Lower leg skin (tissue), 4 donors: ENCODE measurements at regions not wholly inside any gene's neighbourhood (a gene's known extent, or its start where the extent isn't known, plus 50 kb on each side); places are given as distances from the start of the nearest gene placed in this dataset.

Source experiments
- DNase-seq, 2 donors: peaks; one replicate each; pipeline ENCODE4 v3.0.0-alpha.2; 2019; ENCODE audit warnings: low spot score in 2 of 2
- H3K4me3 ChIP-seq: fragments of 200-600 bp; sonication (generic); 2 replicates; pipeline ENCODE4 v1.5.1; 2017; ENCODE audit warnings: mild to moderate bottlenecking, low read depth; ENCODE audit not compliant: poor library complexity, severe bottlenecking
- POLR2A ChIP-seq, 2 donors: fragments of 450-650 bp; IDR thresholded peaks; one replicate each; pipeline ENCODE4 v1.6.1; 2016 to 2017; ENCODE audit warnings: antibody characterized with exemption in 2 of 2, mild to moderate bottlenecking in 1 of 2, moderate library complexity in 1 of 2
- WGBS, 2 donors: methylation state at CpG; one replicate each; pipeline ENCODE4 v1.1.5; 2018; 5-methylcytosine and 5-hydroxymethylcytosine counted together
- intact Hi-C: fragments of 100-400 bp; cut with DNase I; formaldehyde crosslinking; loops from one replicate; pipeline ENCODE4 v1.15.0; 2023; ENCODE audit warnings: low total_unique reads
- TF ChIP-seq, protein P1 (sequence below), 3 donors: fragments of 450-650 bp; IDR thresholded peaks; one replicate each; pipeline ENCODE4 v1.5.1; 2016; ENCODE audit warnings: antibody characterized with exemption in 3 of 3, mild to moderate bottlenecking in 3 of 3, moderate library complexity in 2 of 3

DNA sequence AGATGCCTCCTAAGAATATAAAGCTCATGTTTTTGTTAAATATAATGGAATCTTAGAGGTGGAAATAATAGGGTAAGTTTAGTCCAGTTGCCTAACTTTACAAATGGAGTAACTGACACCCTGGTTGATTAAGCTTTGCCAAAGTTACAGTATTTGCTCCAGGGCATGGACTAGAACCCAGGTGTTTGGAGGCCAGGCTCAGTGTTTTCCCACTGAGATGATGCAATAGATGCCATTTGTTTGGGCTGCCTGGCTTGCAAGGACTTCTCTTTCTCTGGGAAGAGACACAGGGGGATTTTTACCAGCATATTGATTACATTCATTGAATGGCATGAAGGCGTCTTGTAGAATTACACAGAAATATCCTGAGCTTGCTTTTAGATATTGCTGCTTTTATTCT lies 397.8 kb downstream of the SLC4A3 start:
- TF ChIP-seq, protein P1, sequence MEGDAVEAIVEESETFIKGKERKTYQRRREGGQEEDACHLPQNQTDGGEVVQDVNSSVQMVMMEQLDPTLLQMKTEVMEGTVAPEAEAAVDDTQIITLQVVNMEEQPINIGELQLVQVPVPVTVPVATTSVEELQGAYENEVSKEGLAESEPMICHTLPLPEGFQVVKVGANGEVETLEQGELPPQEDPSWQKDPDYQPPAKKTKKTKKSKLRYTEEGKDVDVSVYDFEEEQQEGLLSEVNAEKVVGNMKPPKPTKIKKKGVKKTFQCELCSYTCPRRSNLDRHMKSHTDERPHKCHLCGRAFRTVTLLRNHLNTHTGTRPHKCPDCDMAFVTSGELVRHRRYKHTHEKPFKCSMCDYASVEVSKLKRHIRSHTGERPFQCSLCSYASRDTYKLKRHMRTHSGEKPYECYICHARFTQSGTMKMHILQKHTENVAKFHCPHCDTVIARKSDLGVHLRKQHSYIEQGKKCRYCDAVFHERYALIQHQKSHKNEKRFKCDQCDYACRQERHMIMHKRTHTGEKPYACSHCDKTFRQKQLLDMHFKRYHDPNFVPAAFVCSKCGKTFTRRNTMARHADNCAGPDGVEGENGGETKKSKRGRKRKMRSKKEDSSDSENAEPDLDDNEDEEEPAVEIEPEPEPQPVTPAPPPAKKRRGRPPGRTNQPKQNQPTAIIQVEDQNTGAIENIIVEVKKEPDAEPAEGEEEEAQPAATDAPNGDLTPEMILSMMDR (IDR thresholded peaks at IDR 0.05): no peak
- TF ChIP-seq POLR2A (IDR thresholded peaks at IDR 0.05): no peak
- no peak overlapping the region for H3K4me3 ChIP-seq
- intact Hi-C loops: no loop called here
- 63 to 77% methylated on average over 1 of the region's 1 CpG for WGBS, 2 donors
- DNase-seq: no peak

DNA sequence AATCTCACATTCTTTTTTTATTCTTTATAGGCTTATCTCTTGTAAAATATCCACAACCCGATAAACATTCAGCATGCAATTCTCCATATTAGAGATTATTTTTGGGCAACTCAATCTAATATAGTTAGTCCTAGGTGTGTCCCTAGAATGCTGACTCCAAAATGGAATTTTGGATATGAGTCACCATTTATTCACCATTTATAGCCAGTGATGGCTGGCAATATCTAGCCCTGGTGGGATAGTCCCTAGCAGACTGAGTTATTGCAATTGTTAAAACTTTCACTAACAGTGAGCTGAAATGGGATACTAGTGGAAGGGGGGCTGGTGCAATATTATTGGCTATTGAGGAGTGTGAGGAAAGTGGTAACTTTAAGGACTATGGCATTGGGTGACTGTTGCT lies 401.6 kb downstream of the SLC4A3 start:
- no peak overlapping the region for H3K4me3 ChIP-seq
- WGBS, 2 donors: 94 to 97% methylated on average over 1 of the region's 1 CpG
- TF ChIP-seq, protein P1 (IDR thresholded peaks at IDR 0.05): no peak
- TF ChIP-seq POLR2A (IDR thresholded peaks at IDR 0.05): no peak
- DNase-seq: no peak
- intact Hi-C loops: no loop called here

DNA sequence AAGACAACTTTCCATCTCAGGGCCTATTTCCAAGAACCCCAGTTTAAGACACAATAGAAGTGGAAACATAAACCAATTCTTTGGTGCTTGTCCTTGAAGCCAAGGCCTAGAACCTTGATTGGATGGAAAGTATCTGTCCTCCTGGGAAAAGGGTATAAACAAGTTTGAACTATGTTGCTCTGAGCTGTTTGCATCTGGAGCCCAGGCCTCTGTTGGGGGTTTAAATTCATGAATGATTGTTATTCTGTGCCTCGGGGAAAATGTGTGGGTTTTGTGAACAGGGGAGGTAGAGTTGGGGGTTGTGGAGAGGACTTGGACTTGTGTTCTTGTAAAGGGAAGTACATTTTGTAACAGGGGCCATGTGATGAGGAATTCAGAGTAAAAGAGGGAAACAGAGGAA lies 406.1 kb downstream of the SLC4A3 start:
- TF ChIP-seq POLR2A (IDR thresholded peaks at IDR 0.05): no peak
- TF ChIP-seq, protein P1 (IDR thresholded peaks at IDR 0.05): no peak
- DNase-seq: no peak
- intact Hi-C loops: no loop called here
- WGBS, 2 donors: 63 to 73% methylated on average over 1 of the region's 1 CpG
- no peak overlapping the region for H3K4me3 ChIP-seq

DNA sequence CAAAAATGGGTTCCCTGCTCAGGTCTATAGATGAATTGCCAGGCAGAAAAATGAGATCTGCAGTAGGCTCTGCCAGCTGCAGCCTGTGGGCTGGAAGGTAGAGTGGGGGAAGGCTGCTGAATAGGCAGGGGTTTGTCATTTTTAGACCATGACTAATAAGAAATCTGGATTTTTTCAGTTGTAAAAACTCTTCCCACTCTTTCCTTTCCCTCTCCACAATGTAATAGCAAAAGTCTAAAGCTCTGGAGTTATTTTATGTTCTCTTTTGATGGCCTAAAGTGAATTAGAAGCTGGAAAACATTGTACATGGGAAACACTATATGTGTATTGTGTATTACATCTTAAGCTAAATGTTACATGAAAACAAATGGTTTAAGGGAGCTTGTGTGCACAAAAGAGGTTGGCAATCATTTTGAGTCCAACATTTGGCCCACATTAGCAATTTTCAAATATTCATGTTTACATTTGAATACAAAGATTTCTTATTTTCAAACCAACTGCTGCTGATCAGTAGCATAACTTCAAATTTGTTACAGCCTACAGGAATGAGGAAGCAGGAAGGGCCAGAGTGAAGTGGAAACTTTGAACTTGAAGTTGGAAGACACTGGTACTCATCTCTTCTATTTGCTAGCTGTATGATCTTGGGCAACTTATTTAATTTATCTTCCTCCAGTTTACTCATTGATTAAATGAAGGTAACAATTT lies 407.1 kb downstream of the SLC4A3 start:
- TF ChIP-seq, protein P1 (IDR thresholded peaks at IDR 0.05): no peak
- TF ChIP-seq POLR2A (IDR thresholded peaks at IDR 0.05): no peak
- DNase-seq: no peak
- intact Hi-C loops: no loop called here

DNA sequence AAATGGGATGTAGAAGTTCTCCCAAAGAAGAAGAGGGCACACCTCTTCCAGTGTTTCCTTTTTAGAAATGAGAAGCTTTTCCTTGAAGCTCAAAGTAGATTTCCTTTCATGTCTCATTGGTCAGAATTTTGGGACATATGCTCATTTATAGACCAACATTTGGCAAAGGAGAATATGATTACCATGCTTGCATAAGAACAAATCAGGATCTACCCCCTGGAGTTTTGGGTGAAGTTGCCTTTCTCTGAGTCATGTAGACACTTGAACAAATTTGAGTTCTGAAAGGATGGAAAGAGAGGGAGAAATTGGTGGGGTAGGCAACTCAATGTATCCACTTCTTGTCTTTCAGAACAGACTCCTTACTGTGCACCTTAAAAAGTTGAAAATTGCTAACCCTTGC lies 409.0 kb downstream of the SLC4A3 start:
- DNase-seq: no peak
- TF ChIP-seq POLR2A (IDR thresholded peaks at IDR 0.05): no peak
- TF ChIP-seq, protein P1 (IDR thresholded peaks at IDR 0.05): no peak
- intact Hi-C loops: no loop called here
- no peak overlapping the region for H3K4me3 ChIP-seq

More for the DNA sequence above, 407.1 kb downstream of the SLC4A3 start:
- H3K4me3 ChIP-seq: no peak overlapping the region

DNA sequence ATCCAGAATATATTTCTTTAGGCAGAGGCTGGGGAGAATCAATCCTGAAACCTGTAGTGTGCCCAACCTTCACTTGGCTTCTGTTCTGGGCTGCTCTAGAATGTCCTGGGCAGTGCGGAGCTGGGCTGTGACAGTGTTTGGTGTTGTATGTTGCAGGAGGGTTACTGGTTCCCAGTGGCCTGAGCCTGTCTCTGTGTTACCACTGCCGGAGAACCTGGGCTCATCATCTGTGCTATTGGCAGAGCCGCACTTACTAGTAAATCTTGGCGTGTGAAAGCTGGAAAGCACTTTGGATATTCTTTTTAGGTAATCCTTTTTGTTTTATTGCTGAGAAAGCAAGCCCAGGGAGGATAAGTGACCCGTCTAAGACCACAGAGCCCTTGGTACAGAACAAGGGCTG lies 412.9 kb downstream of the SLC4A3 start:
- WGBS, 2 donors: 87 to 89% methylated on average over 5 of the region's 5 CpGs
- TF ChIP-seq, protein P1 (IDR thresholded peaks at IDR 0.05): no peak
- TF ChIP-seq POLR2A (IDR thresholded peaks at IDR 0.05): no peak
- no peak for DNase-seq
- no peak overlapping the region for H3K4me3 ChIP-seq
- intact Hi-C loops: no loop called here
